HG02759 (cell line): ENCODE measurements at regions not wholly inside any gene's neighbourhood (a gene's known extent, or its start where the extent isn't known, plus 50 kb on each side); places are given as distances from the start of the nearest gene placed in this dataset.
"Not testable (repeated sequence)": the region's sequence is repeated elsewhere in the genome, so short reads cannot be mapped to it uniquely, and the experiment has no call there.

Source experiments
- ATAC-seq: cut with Tn5 transposase; IDR thresholded peaks from one replicate; pipeline ENCODE4 v1.9.1; 2021; ENCODE audit warnings: mild to moderate bottlenecking, moderate library complexity; ENCODE audit not compliant: unreplicated experiment

- no peak for ATAC-seq
Observed at GRCh38 chr10:91745090-91745831, 53.0 kb upstream of the TNKS2 start.

DNA sequence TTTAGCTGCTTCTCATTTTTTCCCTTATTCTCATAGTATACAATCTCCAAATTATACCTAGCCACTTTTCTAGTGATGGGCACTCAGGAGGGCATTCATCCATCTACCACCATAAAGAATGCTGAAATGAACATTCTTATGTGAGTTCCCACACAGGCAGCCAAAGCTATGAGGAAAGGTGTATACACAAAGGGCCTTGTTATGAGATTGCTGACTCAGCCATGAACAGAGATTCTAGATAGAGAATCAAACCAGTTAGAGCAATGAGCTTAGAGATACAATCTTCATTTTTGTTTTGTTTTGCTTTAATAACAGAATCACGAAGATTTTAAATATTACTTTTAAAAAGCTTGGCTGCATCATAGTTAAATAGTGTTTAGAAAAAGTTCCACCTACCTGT is 54.8 kb upstream of the TNKS2 start:
- no peak for ATAC-seq

DNA sequence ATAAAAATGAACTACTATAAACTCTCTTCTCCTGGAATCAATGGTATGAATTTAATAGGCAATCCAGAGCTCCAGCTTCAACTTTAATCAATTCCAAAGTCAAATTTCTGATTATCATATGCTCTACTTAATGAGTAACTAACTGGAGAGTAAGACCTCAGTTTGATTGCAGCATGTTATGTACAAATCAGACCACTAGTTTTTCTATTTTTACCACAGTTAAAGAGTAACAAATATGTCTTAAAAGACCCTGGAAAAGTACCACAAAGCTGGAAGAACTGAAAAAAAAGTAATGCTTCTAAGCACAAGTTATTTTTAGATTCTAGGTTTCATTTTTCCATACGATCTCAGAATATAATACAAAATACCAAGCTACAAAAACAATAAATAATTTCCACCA is 56.0 kb upstream of the TNKS2 start:
- ATAC-seq = no peak

- ATAC-seq = no peak
Observed at GRCh38 chr10:91741356-91741755, 56.9 kb upstream of the TNKS2 start.

- no peak for ATAC-seq
Observed at GRCh38 chr10:91740353-91740924, 57.8 kb upstream of the TNKS2 start.

GRCh38 chr10:91732265-91732664 is 66.0 kb upstream of the TNKS2 start:
- not testable (repeated sequence) for ATAC-seq

GRCh38 chr10:91729339-91729738 is 68.9 kb upstream of the TNKS2 start:
- ATAC-seq = not testable (repeated sequence)

- ATAC-seq = no peak
Observed at GRCh38 chr10:91726355-91726754, 71.9 kb upstream of the TNKS2 start.

DNA sequence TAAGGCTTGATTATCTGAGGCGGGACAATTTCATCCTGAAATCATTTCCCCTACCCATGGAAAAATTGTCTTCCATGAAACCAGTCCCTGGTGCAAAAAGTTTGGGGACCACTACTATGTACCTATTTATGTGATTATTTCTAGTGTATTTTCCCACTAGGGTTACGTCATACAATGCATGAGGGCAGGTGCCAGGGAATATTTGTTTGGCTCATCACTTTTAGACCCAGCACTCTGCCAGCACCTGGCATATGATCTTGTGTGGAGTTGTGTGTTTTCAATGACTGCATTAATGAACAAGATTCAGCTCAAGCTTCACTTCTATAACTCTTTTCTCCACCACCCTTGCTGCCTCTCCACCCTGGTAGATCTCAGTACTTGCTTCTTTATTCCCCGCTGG is 73.3 kb upstream of the TNKS2 start:
- ATAC-seq = no peak

DNA sequence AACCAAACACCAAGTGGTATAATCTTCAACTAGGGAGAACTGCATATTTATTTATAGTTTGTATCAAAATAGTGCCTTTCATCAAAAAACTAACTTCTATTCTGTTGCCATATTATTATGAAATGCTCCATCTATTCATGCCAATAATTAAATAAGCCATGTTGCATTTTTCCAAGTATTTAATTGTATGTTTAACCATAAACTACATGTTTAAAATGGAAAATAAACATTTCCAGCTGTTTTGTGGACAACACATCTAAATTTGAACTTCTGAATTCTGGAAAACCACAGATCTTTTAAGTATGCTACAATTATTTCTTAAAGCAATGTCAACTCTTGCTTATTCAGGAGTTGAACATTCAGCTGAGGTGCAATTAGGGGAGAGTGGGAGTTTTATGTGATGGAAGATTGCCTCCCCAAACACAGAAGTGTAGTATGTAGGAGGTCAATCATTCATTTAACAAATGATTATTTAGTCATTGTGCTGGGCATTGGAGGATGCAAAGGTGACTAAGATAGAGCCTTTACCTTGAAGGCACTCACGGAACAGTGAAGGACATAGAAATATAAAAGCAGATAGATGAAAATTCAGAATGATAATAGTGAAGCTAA is 80.7 kb upstream of the PPP1R3C start:
- no peak for ATAC-seq

DNA sequence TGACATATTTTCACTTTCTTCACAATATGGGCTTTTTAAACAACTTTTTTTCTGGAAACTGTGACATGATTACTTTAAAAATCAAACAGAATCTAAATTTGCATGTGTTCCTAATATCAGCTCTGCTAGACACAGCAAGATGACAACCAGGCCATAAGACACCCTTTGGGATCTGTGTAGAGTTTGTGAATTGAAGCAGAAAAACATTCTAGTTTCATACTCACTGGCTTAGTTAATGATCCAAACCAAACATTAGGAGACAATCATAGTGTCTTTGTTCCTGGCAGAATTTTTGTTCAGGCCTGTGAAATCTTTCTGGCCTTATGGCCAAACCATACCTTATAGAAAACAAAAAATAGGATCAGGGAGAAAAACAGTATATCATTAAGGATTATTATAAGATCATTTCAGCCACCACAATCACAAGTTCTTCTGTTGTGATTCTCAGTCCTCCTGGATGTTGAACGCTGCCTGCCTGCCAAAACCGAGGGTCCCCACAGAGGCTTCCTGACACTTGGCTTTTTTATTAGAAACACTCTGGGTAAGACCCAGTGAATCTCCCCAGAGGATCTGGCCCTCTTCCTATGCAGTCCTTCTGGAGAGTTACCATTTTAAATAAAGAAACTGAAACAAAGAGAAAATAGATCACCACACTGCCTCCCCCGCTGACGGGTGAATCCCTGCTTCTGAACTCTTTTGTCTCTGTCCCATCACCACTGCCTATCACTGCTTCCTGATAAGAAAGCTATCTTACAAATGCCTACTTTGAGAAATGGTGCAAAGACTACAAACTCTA is 79.2 kb upstream of the PPP1R3C start:
- peak; percentile 77 for ATAC-seq

DNA sequence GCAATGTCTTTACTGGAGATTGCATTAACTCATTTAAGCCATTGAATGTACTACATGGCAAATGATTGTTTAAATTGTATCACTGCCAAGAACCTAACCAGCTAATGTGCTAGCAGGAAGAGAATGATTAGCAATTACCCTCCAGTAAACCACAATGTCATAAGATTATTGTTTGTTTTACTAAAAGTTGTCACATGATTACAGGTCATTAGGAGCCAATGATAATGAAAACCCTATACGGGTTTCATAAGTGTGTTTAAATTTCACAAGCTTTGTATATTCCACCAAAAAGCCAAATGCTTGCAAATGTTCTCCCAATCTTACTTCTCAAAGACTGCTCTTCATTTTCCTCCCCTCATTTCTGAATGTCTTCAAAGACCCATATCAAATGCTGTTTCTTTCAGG is 76.5 kb upstream of the PPP1R3C start:
- no peak for ATAC-seq

GRCh38 chr10:91708174-91708861 is 75.4 kb upstream of the PPP1R3C start:
- ATAC-seq = no peak

DNA sequence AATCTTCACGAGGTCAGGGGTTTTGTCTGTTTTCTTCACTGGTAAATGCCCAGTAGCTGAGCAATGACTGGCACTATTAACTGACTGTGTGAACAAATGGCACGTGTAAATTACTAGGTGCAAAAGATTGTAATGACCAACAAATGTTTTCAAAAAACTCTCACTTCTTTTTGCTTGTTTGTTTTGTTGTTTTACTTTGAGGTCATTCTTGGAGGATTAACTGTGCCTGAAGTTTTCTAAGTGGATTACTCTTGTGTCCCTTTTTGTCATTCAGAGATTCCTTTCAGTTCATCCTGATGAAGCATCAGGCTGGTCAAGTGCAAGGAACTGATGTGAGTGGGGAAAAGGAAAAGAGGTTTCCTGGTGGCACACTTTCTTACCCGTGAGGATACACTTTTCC is 74.4 kb upstream of the PPP1R3C start:
- ATAC-seq = no peak

GRCh38 chr10:91705948-91706670 is 73.2 kb upstream of the PPP1R3C start:
- no peak for ATAC-seq

DNA sequence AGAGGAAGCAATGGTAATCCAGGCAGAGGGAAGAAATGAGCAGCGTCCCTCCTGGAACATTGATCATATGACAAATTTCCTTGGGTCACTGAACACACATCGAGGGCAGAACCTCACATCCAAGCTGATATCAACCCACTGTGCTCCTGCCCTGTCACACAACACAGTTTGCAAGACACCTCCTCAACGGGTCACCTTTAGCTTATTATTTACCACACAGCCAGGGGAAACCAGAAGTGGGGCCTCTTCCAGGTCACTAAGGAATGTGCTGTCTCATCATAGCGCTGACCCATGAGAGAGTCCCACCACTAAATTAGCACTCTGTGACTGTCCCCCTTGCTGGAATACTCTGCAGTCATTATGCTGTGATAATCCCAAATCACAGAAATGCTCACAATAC is 69.7 kb upstream of the PPP1R3C start:
- no peak for ATAC-seq

DNA sequence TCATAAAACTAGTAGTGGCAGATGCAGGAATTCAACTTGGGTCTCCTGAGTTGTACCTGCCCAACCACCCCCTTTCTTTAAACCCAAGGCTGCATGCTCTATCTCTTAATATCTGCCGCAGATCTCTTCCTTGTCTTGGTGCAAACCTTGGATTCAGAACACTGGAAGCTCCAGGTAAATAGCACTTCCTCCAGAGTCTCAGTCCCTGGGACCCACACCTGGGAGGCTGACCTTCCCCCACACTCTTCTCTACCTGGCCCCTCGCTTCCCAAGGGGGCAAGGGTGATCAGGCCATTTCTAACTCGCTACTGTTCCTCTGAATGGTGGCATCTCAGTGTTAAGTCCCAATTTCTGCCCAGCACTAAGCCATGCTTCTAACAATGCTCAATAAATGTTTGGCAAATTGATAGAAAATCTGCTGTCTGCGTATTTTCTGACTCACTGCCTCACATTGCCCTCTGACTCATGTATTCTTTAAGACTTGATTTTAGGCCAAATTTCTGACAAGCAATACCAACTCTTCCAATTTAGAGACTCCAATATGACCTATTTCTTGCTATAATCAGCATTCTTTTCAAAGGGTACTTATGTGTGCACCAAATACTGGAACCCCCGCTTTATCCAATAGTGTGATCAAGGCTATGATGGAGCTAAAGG is 68.0 kb upstream of the PPP1R3C start:
- no peak for ATAC-seq

DNA sequence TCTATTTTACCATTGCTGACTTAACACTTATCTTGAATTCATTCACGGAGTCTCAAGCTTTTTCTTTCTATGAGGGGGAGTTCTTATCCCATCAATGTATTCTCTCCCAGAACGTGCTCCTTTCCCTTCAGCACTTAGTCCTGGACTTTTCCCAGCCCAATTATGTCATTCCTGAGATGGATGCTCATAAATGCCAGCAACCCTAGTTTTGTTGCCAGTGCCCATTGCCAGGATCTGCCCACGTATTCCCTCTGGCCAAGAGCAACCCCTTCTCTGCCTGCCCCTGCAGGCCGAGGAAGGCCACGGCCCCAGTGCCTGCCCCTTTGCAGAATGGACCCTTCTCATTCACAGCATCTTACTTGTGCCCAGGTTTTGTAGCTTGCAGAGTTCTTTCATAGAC is 67.4 kb upstream of the PPP1R3C start:
- no peak for ATAC-seq

GRCh38 chr10:91698258-91698657 is 65.4 kb upstream of the PPP1R3C start:
- ATAC-seq = no peak
